Lower leg skin (tissue), 3 donors: ENCODE measurements at regions not wholly inside any gene's neighbourhood (a gene's known extent, or its start where the extent isn't known, plus 50 kb on each side); places are given as distances from the start of the nearest gene placed in this dataset.

Experiments used
- CTCF ChIP-seq, 3 donors: fragments of 450-650 bp; IDR thresholded peaks; one replicate each; pipeline ENCODE4 v1.5.1; 2016; ENCODE audit warnings: antibody characterized with exemption in 3 of 3, mild to moderate bottlenecking in 3 of 3, moderate library complexity in 2 of 3
- POLR2A ChIP-seq, 2 donors: fragments of 450-650 bp; IDR thresholded peaks; one replicate each; pipeline ENCODE4 v1.6.1; 2016 to 2017; ENCODE audit warnings: antibody characterized with exemption in 2 of 2, mild to moderate bottlenecking in 1 of 2, moderate library complexity in 1 of 2

GRCh38 chr18:22253156-22253555 is 83.8 kb downstream of the GATA6 start:
- TF ChIP-seq CTCF (IDR thresholded peaks at IDR 0.05) (no peak), POLR2A (IDR thresholded peaks at IDR 0.05) (no peak)
